ENCODE measurements at regions not wholly inside any gene's neighbourhood (a gene's known extent, or its start where the extent isn't known, plus 50 kb on each side); places are given as distances from the start of the nearest gene placed in this dataset.

GRCh38 chr2:125983364-125983763 is 672.6 kb upstream of the GYPC start (continued):
- TF ChIP-seq REST (IDR thresholded peaks at IDR 0.05) (no peak), SP1 (IDR thresholded peaks at IDR 0.05) (no peak), TAF1 (conservative IDR thresholded peaks at IDR 0.05) (no peak), RXRA (IDR thresholded peaks at IDR 0.05) (no peak)

- Histone ChIP-seq H3K4me3 (ENCODE audit: low read depth in 1 of 3, low read length in 3 of 3) (no peak overlapping the region), H3K36me3 (ENCODE audit: control insufficient read depth in 4 of 4, insufficient read depth in 3 of 4, low read depth in 1 of 4, low read length in 3 of 4) (no peaks in the 10 kb centered on the region), H3K27ac (ENCODE audit: low read depth in 1 of 2, low read length in 2 of 2) (no peak overlapping the region), H3K27me3 (ENCODE audit: control insufficient read depth in 4 of 4, insufficient read depth in 4 of 4, low read length in 3 of 4) (no peaks in the 10 kb centered on the region), H3K4me1 (ENCODE audit: control insufficient read depth in 4 of 4, insufficient read depth in 4 of 4, low read length in 3 of 4) (no peaks in the 10 kb centered on the region), H3K9ac (ENCODE audit: low read depth in 1 of 2, low read length in 2 of 2) (no peak overlapping the region), H3K9me3 (ENCODE audit: control insufficient read depth in 4 of 4, low read length in 3 of 4) (no peaks in the 10 kb centered on the region)
- no peak for TF ChIP-seq YY1 (IDR thresholded peaks at IDR 0.05)
- TF ChIP-seq ATF3 (IDR thresholded peaks at IDR 0.05) = no peak
- no peak for TF ChIP-seq ZBTB33 (IDR thresholded peaks at IDR 0.05)
- TF ChIP-seq CTCF (IDR thresholded peaks at IDR 0.05; ENCODE audit: low read depth, low read length, missing input control) = peak; percentile 11
- no peak for TF ChIP-seq HNF4A (conservative IDR thresholded peaks at IDR 0.05)
- no peak for TF ChIP-seq MAX (IDR thresholded peaks at IDR 0.05)
- TF ChIP-seq RXRA (IDR thresholded peaks at IDR 0.05) = no peak
- TF ChIP-seq JUND (IDR thresholded peaks at IDR 0.05) = no peak
- TF ChIP-seq EGR1 (IDR thresholded peaks at IDR 0.05; ENCODE audit: low read depth in 2 of 2) = no peak
- TF ChIP-seq GABPA (IDR thresholded peaks at IDR 0.05 in 1 of 2, conservative IDR thresholded peaks at IDR 0.05 in 1 of 2) = no peak
- no peak for TF ChIP-seq FOXA1 (IDR thresholded peaks at IDR 0.05)
- peak; percentile 60 to 61 for TF ChIP-seq RAD21 (IDR thresholded peaks at IDR 0.05)
- TF ChIP-seq NR2F2 (IDR thresholded peaks at IDR 0.05) = no peak
- TF ChIP-seq REST (IDR thresholded peaks at IDR 0.05) = no peak
- TF ChIP-seq SP1 (IDR thresholded peaks at IDR 0.05) = no peak
- no peak for TF ChIP-seq HNF4G (IDR thresholded peaks at IDR 0.05)
- DNase-seq (ENCODE audit: low spot score) = no peak
These were observed 626.6 kb upstream of the GYPC start for GRCh38 chr2:126029316-126029715.
